Right lobe of liver (tissue), 1 donor: ENCODE measurements at regions not wholly inside any gene's neighbourhood (a gene's known extent, or its start where the extent isn't known, plus 50 kb on each side); places are given as distances from the start of the nearest gene placed in this dataset.

Source experiments
- small RNA-seq, 2 experiments: library from RNA; depleted of rRNA; stranded (forward); fragments of <200 nt; gene quantifications; one replicate each; pipeline ENCODE3, GENCODE V24; 2016

Small RNAs in the stretch of these regions (small RNA-seq; reads per million reads assigned to genes)
- gene RF00019 (0 reads per million in 2 experiments), gene RN7SKP123 (0 reads per million in 2 experiments)
